ENCODE measurements at regions not wholly inside any gene's neighbourhood (a gene's known extent, or its start where the extent isn't known, plus 50 kb on each side); places are given as distances from the start of the nearest gene placed in this dataset.

DNA sequence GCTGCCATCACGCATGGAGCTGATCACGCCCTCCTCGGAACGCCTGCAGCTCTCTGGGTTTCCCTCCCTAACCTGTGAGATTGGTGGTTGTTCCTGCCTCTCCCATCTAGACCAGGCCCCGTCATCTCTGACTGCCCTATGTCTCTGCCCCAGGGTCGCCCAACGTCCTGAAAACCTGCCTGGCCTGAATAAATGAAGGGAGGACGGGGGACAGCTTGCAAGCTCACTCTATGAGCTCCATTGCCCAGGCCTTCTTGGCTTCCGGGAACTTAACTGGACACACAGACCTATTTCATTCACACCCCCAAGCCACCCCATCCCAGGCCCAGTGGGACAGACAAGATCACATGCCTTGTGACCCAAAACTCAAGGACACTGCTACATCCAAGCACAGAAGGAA, 274.2 kb downstream of the XXYLT1 start:
- Histone ChIP-seq H3K4me3 (no peak overlapping the region), H3K27ac (no peak overlapping the region), H3K9me3 (no peaks in the 10 kb centered on the region), H3K36me3 (ENCODE audit: low read depth, missing control alignments) (no peaks in the 10 kb centered on the region), H3K4me1 (no peaks in the 10 kb centered on the region), H3K27me3 (no peaks in the 10 kb centered on the region)
- no peak for TF ChIP-seq POLR2A (IDR thresholded peaks at IDR 0.05)
- TF ChIP-seq, protein P1, sequence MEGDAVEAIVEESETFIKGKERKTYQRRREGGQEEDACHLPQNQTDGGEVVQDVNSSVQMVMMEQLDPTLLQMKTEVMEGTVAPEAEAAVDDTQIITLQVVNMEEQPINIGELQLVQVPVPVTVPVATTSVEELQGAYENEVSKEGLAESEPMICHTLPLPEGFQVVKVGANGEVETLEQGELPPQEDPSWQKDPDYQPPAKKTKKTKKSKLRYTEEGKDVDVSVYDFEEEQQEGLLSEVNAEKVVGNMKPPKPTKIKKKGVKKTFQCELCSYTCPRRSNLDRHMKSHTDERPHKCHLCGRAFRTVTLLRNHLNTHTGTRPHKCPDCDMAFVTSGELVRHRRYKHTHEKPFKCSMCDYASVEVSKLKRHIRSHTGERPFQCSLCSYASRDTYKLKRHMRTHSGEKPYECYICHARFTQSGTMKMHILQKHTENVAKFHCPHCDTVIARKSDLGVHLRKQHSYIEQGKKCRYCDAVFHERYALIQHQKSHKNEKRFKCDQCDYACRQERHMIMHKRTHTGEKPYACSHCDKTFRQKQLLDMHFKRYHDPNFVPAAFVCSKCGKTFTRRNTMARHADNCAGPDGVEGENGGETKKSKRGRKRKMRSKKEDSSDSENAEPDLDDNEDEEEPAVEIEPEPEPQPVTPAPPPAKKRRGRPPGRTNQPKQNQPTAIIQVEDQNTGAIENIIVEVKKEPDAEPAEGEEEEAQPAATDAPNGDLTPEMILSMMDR (IDR thresholded peaks at IDR 0.05): no peak
- no peak for DNase-seq
- 82 to 93% methylated on average over 8 to 9 of the region's 9 CpGs for WGBS, 2 donors
- intact Hi-C loops (cut with DNase I; ENCODE audit: low total_unique reads): no loop called here

DNA sequence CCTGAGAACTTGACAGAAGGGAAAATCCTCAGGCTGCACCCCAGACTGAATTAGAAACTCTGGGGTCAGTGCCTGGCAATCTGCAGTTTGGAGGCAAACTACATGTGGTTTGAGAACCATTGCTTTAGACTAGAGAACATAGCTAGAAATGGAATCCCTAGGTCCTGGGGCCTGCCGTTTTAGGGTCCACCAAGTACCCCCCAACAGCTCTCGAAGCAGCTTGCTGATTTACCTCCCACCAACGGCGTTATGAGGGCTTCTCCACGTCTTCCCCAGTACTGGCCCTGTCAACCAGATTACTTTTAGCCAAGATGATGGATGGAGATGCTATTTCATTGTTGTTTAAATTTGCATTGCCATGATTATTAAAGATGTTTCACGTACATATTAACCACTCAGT, 272.5 kb downstream of the XXYLT1 start:
- Histone ChIP-seq H3K36me3 (ENCODE audit: low read depth, missing control alignments) (no peaks in the 10 kb centered on the region), H3K9me3 (no peaks in the 10 kb centered on the region), H3K27ac (no peak overlapping the region), H3K4me1 (peaks cover 3% of the 10 kb centered on the region), H3K4me3 (no peak overlapping the region), H3K27me3 (no peaks in the 10 kb centered on the region)
- 94% methylated on average over 6 of the region's 6 CpGs for WGBS, 2 donors
- intact Hi-C loops (cut with DNase I; ENCODE audit: low total_unique reads): no loop called here
- TF ChIP-seq, protein P1 (IDR thresholded peaks at IDR 0.05): no peak
- no peak for TF ChIP-seq POLR2A (IDR thresholded peaks at IDR 0.05)
- no peak for DNase-seq

DNA sequence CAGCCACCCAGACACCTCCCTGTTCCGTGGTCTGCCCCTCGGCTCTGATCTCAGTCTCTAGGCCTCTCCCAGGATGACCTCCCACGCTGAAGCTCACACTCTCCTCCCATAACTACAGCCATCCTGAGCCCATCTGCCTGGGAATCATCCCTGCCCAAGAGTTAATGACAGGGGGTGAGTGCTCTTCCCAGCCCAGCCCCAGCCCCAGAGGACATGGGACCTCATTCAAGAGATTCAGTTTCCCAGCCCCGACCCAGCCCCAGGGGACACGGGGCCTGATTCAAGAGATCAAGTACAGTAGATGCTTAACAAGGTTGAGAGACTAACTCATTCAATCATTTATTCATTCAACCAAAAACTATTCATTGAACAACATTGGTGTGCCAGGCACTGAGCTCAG, 272.0 kb downstream of the XXYLT1 start:
- 82 to 84% methylated on average over 3 to 5 of the region's 5 CpGs for WGBS, 2 donors
- DNase-seq: no peak
- intact Hi-C loops (cut with DNase I; ENCODE audit: low total_unique reads): no loop called here
- Histone ChIP-seq H3K4me1 (peaks cover 3% of the 10 kb centered on the region), H3K9me3 (no peaks in the 10 kb centered on the region), H3K4me3 (no peak overlapping the region), H3K36me3 (ENCODE audit: low read depth, missing control alignments) (no peaks in the 10 kb centered on the region), H3K27me3 (no peaks in the 10 kb centered on the region), H3K27ac (no peak overlapping the region)
- TF ChIP-seq POLR2A (IDR thresholded peaks at IDR 0.05): no peak
- TF ChIP-seq, protein P1 (IDR thresholded peaks at IDR 0.05): no peak

DNA sequence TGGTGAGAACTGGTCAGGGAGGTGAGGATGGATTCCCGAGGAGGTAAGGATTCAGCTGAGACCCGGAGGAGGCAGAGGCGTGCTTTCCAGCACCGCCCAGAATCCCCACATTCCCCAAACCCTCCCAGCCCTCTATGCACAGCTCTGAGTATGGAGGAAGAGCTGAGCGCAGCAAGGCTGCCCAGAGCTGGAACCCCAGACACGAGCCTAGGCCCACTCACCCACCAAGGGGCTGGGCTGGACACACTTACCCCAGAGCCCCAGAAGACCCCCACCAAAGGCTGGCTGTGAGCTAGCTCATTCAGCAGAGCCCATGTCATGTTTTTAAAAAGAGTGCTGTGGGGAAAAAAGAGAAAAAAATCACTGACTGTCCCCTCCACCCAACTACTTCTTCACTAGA, 271.5 kb downstream of the XXYLT1 start:
- peaks cover 3% of the 10 kb centered on the region for H3K4me1 ChIP-seq
- H3K27me3 ChIP-seq: no peaks in the 10 kb centered on the region
- no peaks in the 10 kb centered on the region for H3K9me3 ChIP-seq
- H3K4me3 ChIP-seq: no peak overlapping the region
- no peak for DNase-seq
- TF ChIP-seq, protein P1 (IDR thresholded peaks at IDR 0.05): no peak
- TF ChIP-seq POLR2A (IDR thresholded peaks at IDR 0.05): no peak
- 87 to 88% methylated on average over 6 of the region's 6 CpGs for WGBS, 2 donors
- no peak overlapping the region for H3K27ac ChIP-seq
- no peaks in the 10 kb centered on the region for H3K36me3 ChIP-seq (ENCODE audit: low read depth, missing control alignments)
- intact Hi-C loops (cut with DNase I; ENCODE audit: low total_unique reads): no loop called here

DNA sequence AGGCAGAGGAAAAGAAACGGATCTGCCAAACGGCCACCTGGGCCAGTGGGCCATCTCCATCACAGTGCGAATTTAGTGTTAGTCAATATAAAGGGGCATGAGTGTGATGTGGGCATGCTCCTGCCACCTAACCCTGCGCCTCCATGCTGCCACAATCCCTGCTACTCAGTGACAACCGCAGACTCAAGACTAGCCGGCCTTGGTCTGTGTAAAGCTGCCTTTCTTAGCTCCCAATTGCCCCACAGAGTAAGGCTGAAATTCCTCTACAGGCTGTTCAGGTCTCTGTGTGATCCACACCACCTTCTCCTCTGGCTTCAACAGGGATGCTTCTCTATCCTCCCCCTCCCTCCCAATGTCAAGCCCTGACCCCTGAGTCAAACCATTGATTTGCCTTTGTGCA, 269.7 kb downstream of the XXYLT1 start:
- peaks cover 3% of the 10 kb centered on the region for H3K4me1 ChIP-seq
- DNase-seq: no peak
- intact Hi-C loops (cut with DNase I; ENCODE audit: low total_unique reads): no loop called here
- no peaks in the 10 kb centered on the region for H3K36me3 ChIP-seq (ENCODE audit: low read depth, missing control alignments)
- H3K27ac ChIP-seq: no peak overlapping the region
- 87 to 93% methylated on average over 5 to 6 of the region's 6 CpGs for WGBS, 2 donors
- H3K4me3 ChIP-seq: no peak overlapping the region
- H3K9me3 ChIP-seq: no peaks in the 10 kb centered on the region
- no peaks in the 10 kb centered on the region for H3K27me3 ChIP-seq
- no peak for TF ChIP-seq POLR2A (IDR thresholded peaks at IDR 0.05)
- TF ChIP-seq, protein P1 (IDR thresholded peaks at IDR 0.05): no peak

Measured in testis (tissue), 2 donors.